ENCODE measurements at regions not wholly inside any gene's neighbourhood (a gene's known extent, or its start where the extent isn't known, plus 50 kb on each side); places are given as distances from the start of the nearest gene placed in this dataset.

DNA sequence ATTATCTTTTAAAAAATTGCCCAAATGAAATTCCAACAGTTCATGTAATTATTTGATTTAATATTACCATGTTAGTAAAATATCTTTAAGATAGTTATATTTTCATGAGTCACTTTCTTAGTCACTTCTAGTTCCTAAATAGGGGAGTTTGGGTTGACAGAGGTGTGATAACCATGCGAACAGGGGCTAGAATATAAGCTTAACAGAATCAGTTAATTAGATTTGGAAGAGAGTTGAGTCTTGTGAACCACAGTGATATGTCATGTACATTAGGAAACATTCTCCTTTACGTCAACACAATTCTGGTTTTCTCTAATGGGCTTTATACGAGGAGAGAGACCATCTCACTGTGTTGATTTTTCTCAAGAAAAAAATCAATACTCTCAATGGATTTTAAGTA, 64.8 kb upstream of the ZNF281 start:
- no peaks in the 10 kb centered on the region for H3K36me3 ChIP-seq (ENCODE audit: insufficient read depth)
- H3K4me1 ChIP-seq (ENCODE audit: insufficient read depth) = no peaks in the 10 kb centered on the region
- H3K27ac ChIP-seq (ENCODE audit: low read depth) = no peak overlapping the region
- WGBS = 82% methylated on average over 3 of the region's 3 CpGs
- H3K4me3 ChIP-seq (ENCODE audit: low read depth, low read length) = no peak overlapping the region
- no peak for DNase-seq (ENCODE audit: extremely low spot score)

DNA sequence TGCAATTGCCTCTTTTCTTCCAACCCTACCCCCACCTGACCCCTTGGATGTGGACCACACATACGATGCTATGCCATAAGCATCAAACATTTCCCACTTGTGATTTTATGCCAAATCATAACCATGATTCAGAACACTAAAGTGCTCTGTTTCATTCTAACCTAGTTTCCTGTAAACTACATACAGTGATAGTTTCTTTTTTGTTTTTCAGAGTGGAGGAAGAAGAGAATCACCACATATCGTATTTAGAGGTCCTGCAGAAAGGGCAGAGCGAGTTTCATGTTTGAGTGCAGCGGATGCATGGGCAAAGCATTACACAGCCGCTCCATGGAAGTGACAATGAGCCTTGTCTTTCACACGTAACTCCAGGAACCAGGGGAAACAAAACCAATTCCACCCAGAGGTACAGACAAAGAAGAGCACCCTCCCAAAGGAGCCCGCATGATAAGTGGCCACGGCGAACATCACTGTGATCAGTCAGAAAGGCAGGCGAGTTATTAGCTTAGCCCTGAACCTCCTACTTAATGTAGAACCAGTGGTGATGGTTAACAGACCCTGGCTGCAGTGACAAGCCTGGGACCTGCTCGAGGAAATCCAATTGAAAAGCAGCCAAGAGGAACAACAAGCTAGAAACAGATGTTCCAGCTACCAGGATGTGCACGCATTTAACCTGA, 64.0 kb upstream of the ZNF281 start:
- Histone ChIP-seq H3K36me3 (ENCODE audit: insufficient read depth) (no peaks in the 10 kb centered on the region), H3K4me1 (ENCODE audit: insufficient read depth) (no peaks in the 10 kb centered on the region), H3K4me3 (ENCODE audit: low read depth, low read length) (no peak overlapping the region), H3K27ac (ENCODE audit: low read depth) (no peak overlapping the region)
- peak; percentile 18 for DNase-seq (ENCODE audit: extremely low spot score)
- WGBS = 41% methylated on average over 12 of the region's 12 CpGs

DNA sequence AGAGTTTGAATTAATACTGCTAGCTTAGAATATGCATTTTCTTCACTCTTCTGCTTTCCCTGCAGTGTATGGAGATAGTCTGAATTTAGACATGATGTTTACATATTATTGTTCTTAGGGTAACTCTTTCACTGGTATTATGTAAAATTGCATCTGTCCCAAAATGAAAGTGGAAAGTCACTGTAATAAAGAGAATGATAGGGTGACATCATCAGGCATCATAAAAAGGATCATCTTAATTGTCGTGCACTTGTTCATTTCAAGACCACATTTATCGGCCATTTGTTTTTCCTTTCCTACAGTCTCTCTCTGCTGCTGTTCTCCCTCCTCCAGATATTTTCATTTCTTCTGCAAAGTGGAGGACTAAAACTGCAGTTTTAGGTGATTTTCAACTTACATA, 61.9 kb upstream of the ZNF281 start:
- Histone ChIP-seq H3K36me3 (ENCODE audit: insufficient read depth) (no peaks in the 10 kb centered on the region), H3K4me3 (ENCODE audit: low read depth, low read length) (no peak overlapping the region), H3K27ac (ENCODE audit: low read depth) (no peak overlapping the region), H3K4me1 (ENCODE audit: insufficient read depth) (no peaks in the 10 kb centered on the region)
- DNase-seq (ENCODE audit: extremely low spot score) = no peak
- 85% methylated on average over 2 of the region's 2 CpGs for WGBS

DNA sequence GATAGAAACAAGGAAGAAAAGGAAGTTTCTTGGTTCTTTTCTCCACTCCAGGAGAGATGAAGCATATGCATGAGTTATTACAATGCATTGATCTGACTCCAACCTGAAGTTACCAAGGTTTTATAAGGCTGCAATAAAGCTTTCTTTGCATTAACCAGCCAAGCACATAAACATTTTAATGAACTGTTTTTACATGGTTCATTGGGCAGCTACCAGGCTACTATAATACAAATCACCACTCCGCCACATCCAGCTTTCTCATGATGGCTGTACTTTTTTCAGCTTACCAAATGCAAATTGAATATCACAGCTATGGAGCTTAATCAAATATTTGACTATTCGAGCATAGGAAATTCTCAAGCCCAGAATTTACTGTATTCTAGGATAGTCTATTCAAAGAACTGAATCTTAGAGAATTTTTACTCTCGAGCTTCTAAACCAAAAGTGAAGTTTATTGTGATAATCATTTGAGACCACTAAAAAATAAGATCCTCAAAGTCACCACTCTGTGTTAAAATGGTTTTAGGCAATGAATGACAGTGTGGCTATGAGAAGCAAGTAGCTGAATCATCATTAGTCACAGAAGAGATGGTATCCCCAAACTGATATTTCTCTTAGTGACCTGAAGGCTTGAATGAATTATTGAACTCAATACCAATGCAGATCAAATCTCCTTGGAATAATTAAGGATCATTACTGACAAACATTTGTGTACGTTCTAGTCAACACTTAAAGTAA, 58.6 kb upstream of the ZNF281 start:
- WGBS = 89% methylated on average over 4 of the region's 4 CpGs
- Histone ChIP-seq H3K27ac (ENCODE audit: low read depth) (no peak overlapping the region), H3K4me3 (ENCODE audit: low read depth, low read length) (no peak overlapping the region)

DNA sequence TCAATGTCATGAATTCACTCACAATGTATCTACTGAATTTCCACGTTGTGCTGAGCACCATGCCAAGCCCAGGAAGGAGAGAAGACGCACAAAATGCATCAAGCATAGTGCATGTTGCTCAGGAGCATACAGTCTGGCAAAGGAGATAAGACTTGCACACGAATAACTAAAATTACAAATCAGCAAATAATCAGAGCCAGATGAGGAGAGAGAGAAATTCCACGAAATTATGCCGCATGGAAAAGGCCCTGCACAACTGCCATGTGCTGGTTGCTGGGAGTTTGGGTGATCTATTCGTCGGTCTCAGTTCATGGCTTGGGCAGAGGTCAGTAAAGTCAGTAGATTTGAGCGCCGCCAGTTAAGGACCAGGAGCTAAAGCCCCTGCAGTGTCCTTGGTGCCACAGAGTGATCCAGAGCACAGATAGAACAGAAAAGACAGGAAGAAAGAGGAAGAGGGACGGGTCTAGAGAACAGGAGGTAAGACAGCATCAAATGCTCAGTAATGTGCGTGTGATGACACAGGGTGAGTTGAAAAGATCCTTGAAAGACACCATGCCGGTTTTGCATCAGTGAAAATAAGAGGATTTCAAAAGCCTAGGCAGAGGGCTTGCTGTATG, 55.1 kb upstream of the ZNF281 start:
- 68% methylated on average over 12 of the region's 12 CpGs for WGBS
- no peak overlapping the region for H3K4me3 ChIP-seq (ENCODE audit: low read depth, low read length)
- DNase-seq (ENCODE audit: extremely low spot score) = no peak

More for the DNA sequence above, 58.6 kb upstream of the ZNF281 start:
- Histone ChIP-seq H3K4me1 (ENCODE audit: insufficient read depth) (no peaks in the 10 kb centered on the region), H3K36me3 (ENCODE audit: insufficient read depth) (no peaks in the 10 kb centered on the region)
- no peak for DNase-seq (ENCODE audit: extremely low spot score)

More for the DNA sequence above, 55.1 kb upstream of the ZNF281 start:
- Histone ChIP-seq H3K4me1 (ENCODE audit: insufficient read depth) (no peaks in the 10 kb centered on the region), H3K36me3 (ENCODE audit: insufficient read depth) (no peaks in the 10 kb centered on the region), H3K27ac (ENCODE audit: low read depth) (no peak overlapping the region)
